GM20000 (cell line): ENCODE measurements at regions not wholly inside any gene's neighbourhood (a gene's known extent, or its start where the extent isn't known, plus 50 kb on each side); places are given as distances from the start of the nearest gene placed in this dataset.

Experiments
- DNase-seq: peaks from one replicate; pipeline ENCODE4 v3.0.0; 2012; ENCODE audit warnings: low spot score
- TF ChIP-seq, protein P1 (sequence below): IDR thresholded peaks from 2 replicates; pipeline ENCODE4 v1.5.1; 2012; ENCODE audit warnings: mild to moderate bottlenecking, control low read depth; ENCODE audit errors: extremely low read depth, missing control alignments

DNA sequence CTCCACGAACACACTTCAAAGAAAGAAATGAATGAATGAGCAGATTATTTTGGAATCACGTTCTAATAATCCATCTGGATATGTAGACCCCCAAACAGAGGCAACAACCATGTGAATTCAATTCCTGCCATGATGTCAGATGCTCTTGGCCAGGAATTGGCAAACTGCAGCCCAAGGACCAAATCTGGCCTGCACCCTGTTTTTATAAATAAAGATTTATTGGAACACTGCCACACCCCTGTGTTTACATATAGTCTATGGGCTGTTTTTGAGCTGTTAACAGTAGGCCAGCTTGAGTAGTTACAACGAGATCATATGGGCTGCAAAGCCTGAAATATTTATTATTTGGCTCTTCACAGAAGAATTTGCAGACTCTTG lies 336.0 kb upstream of the ZFHX3 start:
- TF ChIP-seq, protein P1, sequence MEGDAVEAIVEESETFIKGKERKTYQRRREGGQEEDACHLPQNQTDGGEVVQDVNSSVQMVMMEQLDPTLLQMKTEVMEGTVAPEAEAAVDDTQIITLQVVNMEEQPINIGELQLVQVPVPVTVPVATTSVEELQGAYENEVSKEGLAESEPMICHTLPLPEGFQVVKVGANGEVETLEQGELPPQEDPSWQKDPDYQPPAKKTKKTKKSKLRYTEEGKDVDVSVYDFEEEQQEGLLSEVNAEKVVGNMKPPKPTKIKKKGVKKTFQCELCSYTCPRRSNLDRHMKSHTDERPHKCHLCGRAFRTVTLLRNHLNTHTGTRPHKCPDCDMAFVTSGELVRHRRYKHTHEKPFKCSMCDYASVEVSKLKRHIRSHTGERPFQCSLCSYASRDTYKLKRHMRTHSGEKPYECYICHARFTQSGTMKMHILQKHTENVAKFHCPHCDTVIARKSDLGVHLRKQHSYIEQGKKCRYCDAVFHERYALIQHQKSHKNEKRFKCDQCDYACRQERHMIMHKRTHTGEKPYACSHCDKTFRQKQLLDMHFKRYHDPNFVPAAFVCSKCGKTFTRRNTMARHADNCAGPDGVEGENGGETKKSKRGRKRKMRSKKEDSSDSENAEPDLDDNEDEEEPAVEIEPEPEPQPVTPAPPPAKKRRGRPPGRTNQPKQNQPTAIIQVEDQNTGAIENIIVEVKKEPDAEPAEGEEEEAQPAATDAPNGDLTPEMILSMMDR = no peak
- no peak for DNase-seq

DNA sequence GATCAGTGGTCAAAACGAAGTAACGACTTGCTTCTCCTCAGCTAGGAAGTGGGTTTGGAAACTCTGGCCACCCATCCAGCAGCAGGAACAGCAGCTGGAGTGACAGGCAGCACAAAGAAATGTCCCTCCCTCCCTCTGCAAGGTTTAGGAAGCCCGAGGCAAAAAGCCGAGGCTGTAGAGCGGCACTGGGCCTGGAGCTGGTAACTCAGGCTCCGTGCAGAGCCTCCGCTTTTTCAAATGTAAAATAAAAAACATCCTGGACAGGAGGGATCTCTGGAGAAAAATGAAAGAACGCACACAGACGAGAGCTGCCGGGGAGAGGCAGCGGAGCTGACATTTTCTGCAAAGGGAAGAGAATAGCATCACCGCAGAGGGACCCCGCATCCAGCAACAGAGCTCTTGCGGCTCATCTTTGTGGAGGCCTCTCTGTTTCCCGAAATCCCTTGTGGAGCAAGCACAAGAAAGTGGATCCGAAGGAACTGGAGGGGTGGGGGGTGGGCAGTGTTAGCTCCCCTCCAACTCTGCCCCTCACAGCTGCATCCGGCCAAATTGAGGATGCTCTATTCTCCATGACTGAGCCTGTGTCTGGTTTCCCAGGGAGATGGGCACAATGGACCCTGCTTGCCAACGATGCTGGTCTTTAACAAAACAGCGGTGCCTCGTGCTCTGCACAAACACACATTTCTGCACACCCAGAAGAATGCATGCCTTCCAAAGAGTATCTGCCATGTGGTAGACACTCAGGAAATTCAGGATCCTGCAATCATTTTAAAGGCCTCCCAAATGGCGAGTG lies 335.5 kb upstream of the ZFHX3 start:
- no peak for DNase-seq
- TF ChIP-seq, protein P1 = no peak

DNA sequence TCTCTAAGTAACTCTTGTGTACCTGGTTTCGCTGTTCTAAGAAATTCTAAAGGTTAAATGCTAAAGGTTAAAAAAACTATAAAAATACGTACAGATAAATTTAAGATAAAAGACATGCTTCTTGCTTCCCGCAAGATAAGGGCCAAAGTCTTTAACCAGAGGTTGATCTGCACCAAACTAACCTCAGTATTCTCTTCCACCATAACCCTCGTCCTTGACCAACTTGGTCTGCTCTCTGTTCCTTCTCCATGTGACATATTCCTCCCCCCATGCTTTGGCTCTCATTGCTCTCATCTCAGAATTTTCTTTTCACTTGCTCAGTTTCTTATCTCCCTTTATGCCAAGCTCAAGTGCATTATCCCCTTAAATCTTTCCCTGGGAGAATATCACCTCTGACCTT lies 330.5 kb upstream of the ZFHX3 start:
- TF ChIP-seq, protein P1 = no peak
- no peak for DNase-seq

DNA sequence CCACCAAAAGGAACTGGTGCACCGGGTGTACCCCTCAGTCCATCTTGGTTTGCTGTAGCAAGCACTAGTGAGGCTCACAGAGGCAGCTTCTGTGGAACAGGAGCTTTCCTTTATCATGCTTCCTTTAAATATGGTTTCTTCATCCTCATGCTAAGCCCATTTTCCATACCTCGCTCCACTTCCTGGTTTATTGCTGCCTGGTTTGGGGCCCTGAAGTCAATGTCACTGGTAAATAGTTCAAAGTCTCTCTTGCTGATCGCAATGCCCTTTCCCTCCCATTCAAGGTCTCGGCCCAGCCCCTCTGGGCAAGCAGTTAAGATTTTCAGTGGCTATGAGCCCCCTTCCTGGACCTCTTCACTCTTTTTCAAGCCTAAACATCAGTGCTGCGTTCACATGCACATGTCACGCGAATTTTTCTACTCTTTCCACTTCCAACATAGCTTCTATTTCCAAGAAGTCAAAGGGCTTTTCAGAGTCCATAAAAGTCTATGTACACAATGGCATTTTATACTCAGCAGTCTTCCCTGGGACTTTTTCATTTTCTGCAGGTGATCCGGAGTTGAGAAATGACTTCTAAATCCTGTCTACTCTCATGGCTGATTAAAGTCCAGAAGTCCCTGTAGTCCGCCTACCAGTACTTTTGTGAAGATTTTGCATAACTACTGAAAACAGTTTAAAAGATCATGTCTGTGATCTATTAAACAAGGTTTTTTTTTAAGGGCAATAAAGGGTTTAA lies 323.8 kb upstream of the ZFHX3 start:
- TF ChIP-seq, protein P1 = no peak
- no peak for DNase-seq

DNA sequence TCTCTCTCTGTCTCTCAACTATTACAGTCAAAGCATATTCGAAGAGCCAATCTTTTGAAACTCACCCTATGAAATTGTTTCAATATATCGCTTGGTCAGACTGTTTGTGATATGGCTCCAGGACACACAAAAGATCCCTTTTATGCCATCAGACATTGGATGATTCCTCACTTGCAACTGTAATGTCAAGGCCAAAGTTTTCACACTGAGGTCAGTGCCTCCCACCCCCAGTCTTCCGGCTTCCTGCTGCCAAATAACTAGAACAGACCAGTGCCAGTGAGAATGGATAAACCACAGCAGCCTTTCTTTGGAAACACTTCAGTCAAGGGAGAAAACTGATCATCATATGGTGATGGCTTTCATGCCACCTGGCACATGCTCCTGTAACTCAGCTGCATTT lies 321.9 kb upstream of the ZFHX3 start:
- no peak for DNase-seq
- TF ChIP-seq, protein P1 = no peak

DNA sequence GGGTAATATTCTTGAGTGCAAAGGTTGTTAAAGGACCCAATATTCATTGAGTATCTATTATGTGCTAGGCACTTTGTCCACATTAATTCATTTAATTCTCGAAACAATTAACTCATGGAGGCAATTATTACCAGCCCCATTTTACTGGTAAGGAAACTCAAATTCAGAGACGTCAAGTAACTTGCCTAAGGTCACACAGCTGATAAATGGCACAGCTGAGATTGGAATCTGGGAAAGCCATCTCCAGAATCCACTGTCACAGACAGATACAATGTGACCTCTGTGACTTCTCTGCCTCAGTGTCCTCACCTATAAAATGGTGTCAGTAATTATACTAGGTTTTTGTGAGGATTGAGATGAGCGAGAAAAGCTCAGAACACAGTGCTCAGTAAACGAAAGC lies 320.8 kb upstream of the ZFHX3 start:
- no peak for DNase-seq
- TF ChIP-seq, protein P1 = no peak

DNA sequence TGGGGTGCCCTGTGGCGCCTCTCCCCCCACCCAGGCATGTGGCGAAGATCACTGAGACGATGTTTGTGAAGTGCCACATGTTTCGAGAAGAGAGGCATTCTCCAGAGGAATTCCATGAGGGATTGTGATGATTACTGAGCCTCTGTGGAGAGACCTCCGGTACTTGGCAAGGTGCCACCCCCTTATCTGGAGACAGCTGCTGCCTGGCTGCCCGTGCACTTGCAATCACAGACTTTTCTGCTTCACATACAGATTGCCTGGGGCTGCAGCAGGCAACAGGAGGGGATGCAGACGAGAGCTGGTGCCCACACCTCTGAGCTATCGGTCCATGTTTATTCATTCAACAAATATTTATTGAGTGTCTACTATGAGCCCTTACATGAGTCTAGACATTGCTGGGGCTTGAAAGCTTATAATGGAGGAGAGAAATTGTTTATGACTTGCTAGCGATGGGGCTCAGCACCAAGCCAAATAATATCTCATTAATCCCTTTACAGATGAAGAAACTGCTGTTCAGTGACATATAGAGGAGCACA lies 317.2 kb upstream of the ZFHX3 start:
- TF ChIP-seq, protein P1 = no peak
- DNase-seq = no peak
